ENCODE measurements at regions not wholly inside any gene's neighbourhood (a gene's known extent, or its start where the extent isn't known, plus 50 kb on each side); places are given as distances from the start of the nearest gene placed in this dataset.
"Not testable (repeated sequence)": the region's sequence is repeated elsewhere in the genome, so short reads cannot be mapped to it uniquely, and the experiment has no call there.

GRCh38 chr5:27773166-27773565 lies 734.8 kb upstream of the CDH9 start:
- DNase-seq (ENCODE audit: low spot score in 2 of 2) (no peak), FAIRE-seq (no peak)

DNA sequence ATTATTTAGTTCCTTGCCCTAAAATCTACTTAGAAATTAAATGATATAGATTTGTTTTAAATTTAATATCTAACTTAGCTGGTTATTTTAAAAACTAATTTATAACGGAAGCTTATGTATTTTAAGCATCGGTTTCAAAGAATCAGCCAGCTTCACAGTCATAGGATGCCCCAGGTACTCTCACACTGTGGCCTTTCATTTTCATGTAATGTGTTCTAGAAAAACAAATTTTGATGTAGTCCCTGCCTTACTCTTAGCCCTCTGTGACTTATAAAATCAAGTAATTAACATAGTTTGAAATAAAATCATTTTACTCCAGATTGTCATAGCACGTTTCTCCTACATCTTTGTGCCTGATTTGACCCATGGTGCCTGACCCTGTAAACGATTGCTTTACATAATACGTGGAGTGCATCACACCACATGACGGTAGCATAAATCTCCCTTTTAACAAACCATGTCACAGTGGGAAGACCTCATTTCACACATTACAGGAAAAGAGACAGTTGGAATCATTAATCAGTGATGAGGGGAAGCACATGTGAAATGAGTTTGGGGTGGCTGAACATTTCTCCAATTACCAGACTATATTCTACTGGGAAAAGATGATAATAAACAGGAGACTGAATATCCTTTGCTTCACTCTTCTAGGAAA lies 731.5 kb upstream of the CDH9 start:
- DNase-seq (ENCODE audit: low spot score in 2 of 2): no peak
- FAIRE-seq: no peak

DNA sequence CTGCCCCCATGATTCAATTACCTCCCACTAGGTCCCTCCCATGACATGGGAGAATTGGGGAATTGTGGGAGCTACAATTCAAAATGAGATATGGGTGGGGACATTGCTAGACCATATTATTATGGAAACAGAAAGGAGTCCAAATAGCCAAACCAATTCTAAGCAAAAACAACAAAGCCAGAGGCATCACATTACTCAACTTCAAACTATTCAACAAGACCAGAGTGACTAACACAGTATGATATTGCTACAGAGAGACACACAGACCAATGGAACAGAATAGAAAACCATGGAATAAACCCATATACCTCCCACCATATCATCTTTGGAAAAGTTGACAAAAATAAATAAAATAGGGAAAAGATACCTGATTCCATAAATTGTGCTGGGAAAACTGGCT lies 710.5 kb upstream of the CDH9 start:
- FAIRE-seq (no peak), DNase-seq (ENCODE audit: low spot score in 2 of 2) (no peak)

GRCh38 chr5:27743383-27743979 lies 705.1 kb upstream of the CDH9 start:
- not testable (repeated sequence) for FAIRE-seq

GRCh38 chr5:27742805-27743204 lies 704.4 kb upstream of the CDH9 start:
- FAIRE-seq: no peak
- no peak for DNase-seq (ENCODE audit: low spot score in 2 of 2)

More at GRCh38 chr5:27743383-27743979, 705.1 kb upstream of the CDH9 start:
- not testable (repeated sequence) for DNase-seq (ENCODE audit: low spot score in 2 of 2)

DNA sequence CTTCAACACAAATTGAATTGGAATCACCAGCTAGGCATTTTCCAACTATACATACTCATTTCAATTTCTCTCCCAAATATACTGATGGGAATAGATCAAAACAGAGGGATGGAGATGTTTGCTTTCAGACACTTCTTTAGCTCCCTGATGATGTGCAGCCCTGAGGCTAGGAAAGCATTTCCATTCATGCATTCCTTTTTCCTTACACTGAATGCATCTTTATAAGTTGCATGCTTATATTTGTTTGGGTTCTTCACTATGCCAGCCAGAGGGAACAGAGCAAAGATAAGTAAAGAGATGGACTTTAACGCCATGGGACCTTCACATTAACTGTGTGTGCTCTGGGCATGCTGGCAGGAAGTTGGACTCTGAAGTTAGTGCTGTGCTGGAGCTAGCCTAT lies 696.5 kb upstream of the CDH9 start:
- no peak for FAIRE-seq
- DNase-seq (ENCODE audit: low spot score in 2 of 2): no peak

DNA sequence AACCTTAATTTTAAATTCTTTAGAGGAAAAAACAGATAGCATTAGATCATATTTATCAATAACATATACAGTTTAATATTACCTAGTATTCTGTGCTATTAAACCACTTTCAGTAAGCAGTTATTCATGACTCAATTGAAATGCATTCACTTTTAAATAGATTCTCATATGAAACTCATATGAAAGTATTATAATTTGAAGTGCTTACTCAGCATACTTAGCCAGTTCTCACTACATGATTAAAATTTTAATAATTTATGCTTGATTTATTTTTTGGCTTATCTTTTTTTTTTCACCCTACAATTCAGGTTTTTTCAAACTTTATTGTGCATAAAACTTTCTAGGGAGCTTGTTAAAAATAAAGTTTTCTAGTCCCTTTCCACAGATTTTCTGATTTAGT lies 694.9 kb upstream of the CDH9 start:
- FAIRE-seq (no peak), DNase-seq (ENCODE audit: low spot score in 2 of 2) (no peak)

DNA sequence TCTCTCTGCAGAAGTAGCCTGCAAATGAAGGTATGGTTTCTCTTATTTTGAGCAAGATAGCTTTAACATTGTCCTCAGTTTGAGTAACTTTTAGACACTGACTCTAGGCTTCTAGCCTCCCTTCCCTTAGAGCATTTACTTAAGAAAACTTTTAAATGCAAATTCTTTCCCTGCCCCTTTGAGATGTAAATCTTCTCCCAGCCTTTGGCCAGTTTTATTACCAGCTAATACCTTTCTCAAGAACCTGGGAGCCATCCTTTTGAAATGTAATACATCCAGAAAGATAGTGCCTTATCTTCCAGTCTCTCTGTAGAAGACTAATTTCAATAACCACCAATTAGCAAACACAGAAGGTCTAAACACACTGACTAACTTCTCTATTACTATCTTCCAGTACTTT lies 688.9 kb upstream of the CDH9 start:
- FAIRE-seq (no peak), DNase-seq (ENCODE audit: low spot score in 2 of 2) (no peak)

GRCh38 chr5:27722337-27722736 lies 684.0 kb upstream of the CDH9 start:
- FAIRE-seq (no peak), DNase-seq (ENCODE audit: low spot score in 2 of 2) (no peak)

- FAIRE-seq: no peak
- DNase-seq (ENCODE audit: low spot score in 2 of 2): no peak
Measured at GRCh38 chr5:27708534-27708933, 670.1 kb upstream of the CDH9 start.

DNA sequence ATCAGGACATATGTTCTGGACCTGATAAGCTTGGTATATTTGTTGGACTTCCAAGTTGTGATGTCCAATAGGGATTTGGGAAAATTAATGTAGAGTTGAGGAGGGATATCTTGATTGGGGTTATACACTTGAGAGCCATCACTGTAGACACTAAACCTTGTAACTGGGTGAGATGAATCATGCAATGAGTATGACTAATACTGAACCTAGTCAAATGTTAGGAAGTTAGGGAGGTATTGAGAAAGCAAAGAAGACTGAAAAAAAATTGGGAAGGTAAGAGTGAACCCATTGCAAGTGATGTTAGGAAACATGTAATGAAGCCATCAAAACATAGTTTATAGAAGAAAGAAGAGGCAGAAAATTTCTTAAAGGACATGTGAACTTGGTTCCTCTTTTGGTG lies 668.4 kb upstream of the CDH9 start:
- no peak for DNase-seq (ENCODE audit: low spot score in 2 of 2)
- no peak for FAIRE-seq

DNA sequence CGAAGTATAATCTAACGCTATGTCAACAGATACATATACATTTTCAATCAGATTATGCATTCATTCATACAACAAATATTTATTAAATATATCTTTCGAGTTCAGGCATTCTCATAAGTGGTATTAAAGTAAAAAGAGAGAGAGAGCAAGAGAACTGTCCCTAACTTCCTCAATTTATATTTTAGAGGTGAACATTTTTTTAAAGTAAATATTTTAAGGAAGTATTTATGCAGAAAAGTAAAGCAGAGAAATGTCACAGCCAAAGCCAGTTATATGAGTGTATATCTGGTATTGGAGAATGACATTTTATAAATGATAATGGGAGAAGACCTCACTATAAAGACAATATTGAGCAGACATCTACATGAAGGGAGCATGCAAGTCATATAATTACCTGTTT lies 667.3 kb upstream of the CDH9 start:
- FAIRE-seq: no peak
- DNase-seq (ENCODE audit: low spot score in 2 of 2): no peak

DNA sequence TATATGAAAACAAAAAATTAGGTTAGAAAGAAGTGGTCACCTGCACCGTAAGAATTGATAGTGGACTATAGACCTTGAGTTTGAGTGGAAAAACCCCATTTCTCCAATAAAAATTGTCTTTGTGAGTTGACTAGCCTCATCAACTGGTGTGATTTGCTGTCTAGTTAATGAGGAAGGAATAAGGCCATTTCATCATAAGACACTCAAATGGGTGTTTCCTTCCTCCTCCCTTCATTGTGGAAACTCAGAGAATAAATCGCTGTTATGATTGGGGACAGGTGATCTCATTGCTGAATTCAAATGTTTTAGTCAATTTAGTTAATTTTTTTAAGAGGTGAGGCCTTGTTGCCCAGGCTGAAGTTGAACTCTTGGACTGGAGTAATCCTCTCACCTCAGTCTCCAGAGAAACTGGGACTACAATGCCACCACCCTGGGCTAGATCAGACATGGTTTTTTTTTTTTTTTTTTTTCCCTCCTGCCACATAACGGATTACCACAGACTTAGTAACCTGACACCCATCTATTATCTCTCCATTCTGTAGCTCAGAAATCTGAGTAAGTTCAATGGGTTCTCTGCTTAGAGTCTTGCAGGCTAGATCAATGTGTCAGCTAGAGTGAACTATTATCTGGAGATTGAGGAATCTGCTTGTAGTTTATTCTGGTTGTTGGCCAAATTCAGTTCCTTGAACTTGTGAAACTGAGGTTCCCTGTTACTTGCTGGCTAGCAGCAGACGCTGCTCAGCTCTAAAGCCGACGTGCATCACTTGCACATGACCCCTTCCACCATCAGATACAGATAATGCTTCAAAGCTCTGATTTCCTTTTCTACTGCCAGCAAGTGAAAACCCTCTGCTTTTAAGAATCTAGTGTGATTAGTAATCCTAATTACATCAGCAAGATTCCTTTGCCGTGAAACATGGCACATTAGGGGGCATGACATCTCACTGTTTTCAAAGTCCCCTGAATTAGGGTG lies 663.8 kb upstream of the CDH9 start:
- no peak for FAIRE-seq
- DNase-seq (ENCODE audit: low spot score in 2 of 2): no peak

- no peak for FAIRE-seq
- no peak for DNase-seq (ENCODE audit: low spot score in 2 of 2)
Measured at GRCh38 chr5:27700526-27700925, 662.1 kb upstream of the CDH9 start.

DNA sequence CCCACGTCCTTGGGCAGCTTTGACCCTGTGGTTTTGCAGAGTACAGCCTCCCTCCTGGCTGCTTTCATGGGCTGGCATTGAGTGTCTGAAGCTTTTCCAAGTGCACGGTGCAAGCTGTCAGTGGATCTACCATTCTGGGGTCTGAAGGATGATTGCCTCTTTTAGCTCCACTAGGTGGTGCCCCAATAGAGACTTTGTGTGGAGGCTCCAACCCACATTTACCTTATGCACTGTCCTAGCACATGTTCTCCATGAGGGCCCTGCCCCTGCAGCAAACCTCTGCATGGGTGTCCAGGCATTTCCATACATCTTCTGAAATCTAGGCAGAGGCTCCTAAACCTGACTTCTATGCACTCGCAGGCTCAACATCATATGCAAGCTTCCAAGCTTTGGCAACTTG lies 644.2 kb upstream of the CDH9 start:
- FAIRE-seq (no peak), DNase-seq (ENCODE audit: low spot score in 2 of 2) (no peak)

DNA sequence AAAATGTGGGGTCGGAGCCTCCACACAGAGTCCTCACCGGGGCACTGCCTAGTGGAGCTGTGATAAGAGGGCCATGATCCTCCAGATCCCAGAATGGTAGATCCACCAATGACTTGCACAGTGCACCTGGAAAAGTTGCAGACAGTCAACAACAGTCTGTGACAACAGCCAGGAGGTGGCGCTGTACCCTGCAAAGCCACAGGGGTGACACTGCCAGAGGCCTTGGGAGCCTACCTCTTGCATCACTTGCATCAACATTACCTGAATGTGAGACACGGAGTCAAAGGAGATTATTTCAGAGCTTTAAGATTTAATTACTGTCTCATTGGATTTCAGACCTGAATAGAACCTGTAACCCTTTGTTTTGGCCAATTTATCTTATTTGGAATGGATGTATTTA lies 614.1 kb upstream of the CDH9 start:
- no peak for DNase-seq (ENCODE audit: low spot score in 2 of 2)
- FAIRE-seq: no peak

GRCh38 chr5:27639005-27639612 lies 600.7 kb upstream of the CDH9 start:
- FAIRE-seq (no peak), DNase-seq (ENCODE audit: low spot score in 2 of 2) (no peak)

GRCh38 chr5:27619982-27620381 lies 581.6 kb upstream of the CDH9 start:
- DNase-seq (ENCODE audit: low spot score in 2 of 2) (no peak), FAIRE-seq (no peak)

GRCh38 chr5:27612161-27612560 lies 573.8 kb upstream of the CDH9 start:
- FAIRE-seq (no peak), DNase-seq (ENCODE audit: low spot score in 2 of 2) (no peak)

GRCh38 chr5:27608992-27609391 lies 570.6 kb upstream of the CDH9 start:
- no peak for DNase-seq (ENCODE audit: low spot score in 2 of 2)
- no peak for FAIRE-seq

GRCh38 chr5:27598576-27598975 lies 560.2 kb upstream of the CDH9 start:
- no peak for FAIRE-seq
- DNase-seq (ENCODE audit: low spot score in 2 of 2): no peak

Measured in frontal cortex (tissue), 3 donors.